CD4-positive, CD25-positive, alpha-beta regulatory T cell (primary cell): ENCODE measurements at regions not wholly inside any gene's neighbourhood (a gene's known extent, or its start where the extent isn't known, plus 50 kb on each side); places are given as distances from the start of the nearest gene placed in this dataset.

ENCODE experiments used
- ATAC-seq, 2 donors: fragments of 150-1000 bp; cut with Tn5 transposase; one replicate each; pipeline ENCODE4 v1.10.0; 2021; ENCODE audit warnings: low read depth in 2 of 2, moderate number of reproducible peaks in 2 of 2, moderate library complexity in 1 of 2
- DNase-seq, 3 donors: peaks; one replicate each; pipeline versions ENCODE4 v3.0.0 to v3.0.0-alpha.2; 2012 to 2022; ENCODE audit warnings: mixed read lengths in 1 of 3
- H3K27ac ChIP-seq: one replicate; pipeline ENCODE4 v1.7.0; 2013; ENCODE audit warnings: mild to moderate bottlenecking, low read length; ENCODE audit not compliant: insufficient read depth, poor library complexity, severe bottlenecking
- H3K27me3 ChIP-seq: one replicate; pipeline ENCODE4 v1.7.0; 2013; ENCODE audit warnings: low read length; ENCODE audit not compliant: control insufficient read depth, insufficient read depth
- H3K36me3 ChIP-seq: one replicate; pipeline ENCODE4 v1.7.0; 2013; ENCODE audit warnings: mild to moderate bottlenecking, low read length, moderate library complexity; ENCODE audit not compliant: control insufficient read depth, insufficient read depth
- H3K4me1 ChIP-seq: 2 replicates; pipeline ENCODE4 v1.7.0; 2013; ENCODE audit warnings: mild to moderate bottlenecking, low read length; ENCODE audit not compliant: insufficient read depth, control insufficient read depth, poor library complexity, severe bottlenecking
- H3K4me3 ChIP-seq: one replicate; pipeline ENCODE4 v1.7.0; 2013; ENCODE audit warnings: low read depth, mild to moderate bottlenecking, low read length, moderate library complexity
- H3K9me3 ChIP-seq, 2 experiments: 1 replicate in 1 of 2; 2 replicates in 1 of 2; pipeline ENCODE4 v1.7.0; 2013; ENCODE audit warnings: low read length in 2 of 2, mild to moderate bottlenecking in 1 of 2, moderate library complexity in 1 of 2; ENCODE audit not compliant: control insufficient read depth in 2 of 2
- H3K27ac Mint-ChIP-seq, 3 donors: one replicate each; pipeline ENCODE4 v1.8.0; 2020 to 2022; ENCODE audit warnings: mild to moderate bottlenecking in 3 of 3, mixed read lengths in 3 of 3, moderate library complexity in 2 of 3
- H3K27me3 Mint-ChIP-seq: one replicate; pipeline ENCODE4 v1.8.0; 2022; ENCODE audit warnings: mild to moderate bottlenecking, mixed read lengths
- H3K36me3 Mint-ChIP-seq: one replicate; pipeline ENCODE4 v1.8.0; 2020; ENCODE audit warnings: mixed read lengths
- H3K4me1 Mint-ChIP-seq, 4 donors: one replicate each; pipeline ENCODE4 v1.8.0; 2020 to 2022; ENCODE audit warnings: mixed read lengths in 4 of 4, mild to moderate bottlenecking in 1 of 4
- H3K4me3 Mint-ChIP-seq, 4 donors: one replicate each; pipeline ENCODE4 v1.8.0; 2020 to 2022; ENCODE audit warnings: mild to moderate bottlenecking in 4 of 4, mixed read lengths in 4 of 4, moderate library complexity in 3 of 4
- H3K9me3 Mint-ChIP-seq, 7 donors: one replicate each; pipeline ENCODE4 v1.8.0; 2020 to 2022; ENCODE audit warnings: mixed read lengths in 7 of 7, mild to moderate bottlenecking in 3 of 7, moderate library complexity in 2 of 7

- ATAC-seq (no peak), DNase-seq (no peak)
- peaks cover 10% of the 10 kb centered on the region for H3K27me3 Mint-ChIP-seq
- Histone ChIP-seq H3K4me1 (no peaks in the 10 kb centered on the region), H3K27me3 (no peaks in the 10 kb centered on the region), H3K36me3 (no peaks in the 10 kb centered on the region), H3K9me3 (no peaks in the 10 kb centered on the region), H3K4me3 (no peak overlapping the region), H3K27ac (no peak overlapping the region)
- no peak overlapping the region for H3K27ac Mint-ChIP-seq
- no peaks in the 10 kb centered on the region for H3K36me3 Mint-ChIP-seq
- H3K9me3 Mint-ChIP-seq = peaks cover 0 to 2% (median 0%) of the 10 kb centered on the region in 7 donors
- H3K4me3 Mint-ChIP-seq = no peak overlapping the region
- H3K4me1 Mint-ChIP-seq = peaks cover 0 to 3% (median 0%) of the 10 kb centered on the region in 4 donors
These were observed 139.0 kb downstream of the FAM43A start for GRCh38 chr3:194824701-194825111.

GRCh38 chr3:194826594-194826993, 140.9 kb downstream of the FAM43A start:
- H3K9me3 ChIP-seq = no peaks in the 10 kb centered on the region
- H3K4me1 ChIP-seq = no peaks in the 10 kb centered on the region
- no peak for DNase-seq
- no peaks in the 10 kb centered on the region for H3K27me3 ChIP-seq
- Mint-ChIP-seq H3K4me3 (no peak overlapping the region), H3K36me3 (no peaks in the 10 kb centered on the region), H3K27me3 (peaks cover 10% of the 10 kb centered on the region), H3K4me1 (peaks cover 0 to 3% (median 0%) of the 10 kb centered on the region in 4 donors), H3K27ac (no peak overlapping the region), H3K9me3 (peaks cover 0 to 2% (median 0%) of the 10 kb centered on the region in 7 donors)
- no peak overlapping the region for H3K4me3 ChIP-seq
- no peaks in the 10 kb centered on the region for H3K36me3 ChIP-seq
- no peak overlapping the region for H3K27ac ChIP-seq
- ATAC-seq = no peak

GRCh38 chr3:194827486-194827885, 141.8 kb downstream of the FAM43A start:
- no peaks in the 10 kb centered on the region for H3K36me3 Mint-ChIP-seq
- H3K4me3 Mint-ChIP-seq = no peak overlapping the region
- H3K9me3 Mint-ChIP-seq = peaks cover 0 to 2% (median 0%) of the 10 kb centered on the region in 7 donors
- H3K4me1 Mint-ChIP-seq = peaks cover 0 to 3% (median 0%) of the 10 kb centered on the region in 4 donors
- H3K27me3 ChIP-seq = no peaks in the 10 kb centered on the region
- H3K4me1 ChIP-seq = no peaks in the 10 kb centered on the region
- H3K9me3 ChIP-seq = no peaks in the 10 kb centered on the region
- H3K36me3 ChIP-seq = no peaks in the 10 kb centered on the region
- DNase-seq (no peak), ATAC-seq (no peak)
- H3K27ac ChIP-seq = no peak overlapping the region
- H3K4me3 ChIP-seq = no peak overlapping the region
- H3K27me3 Mint-ChIP-seq = peaks cover 10% of the 10 kb centered on the region
- H3K27ac Mint-ChIP-seq = no peak overlapping the region

- H3K36me3 Mint-ChIP-seq = no peaks in the 10 kb centered on the region
- Histone ChIP-seq H3K36me3 (no peaks in the 10 kb centered on the region), H3K27ac (no peak overlapping the region), H3K27me3 (no peaks in the 10 kb centered on the region), H3K9me3 (no peaks in the 10 kb centered on the region), H3K4me1 (no peaks in the 10 kb centered on the region), H3K4me3 (no peak overlapping the region)
- ATAC-seq (no peak), DNase-seq (no peak)
- H3K27me3 Mint-ChIP-seq = peaks cover 5% of the 10 kb centered on the region
- no peak overlapping the region for H3K4me3 Mint-ChIP-seq
- H3K9me3 Mint-ChIP-seq = peaks cover 0 to 2% (median 0%) of the 10 kb centered on the region in 7 donors
- H3K27ac Mint-ChIP-seq = no peak overlapping the region
- peaks cover 0 to 3% (median 0%) of the 10 kb centered on the region in 4 donors for H3K4me1 Mint-ChIP-seq
These were observed 142.4 kb downstream of the FAM43A start for GRCh38 chr3:194828116-194828515.

GRCh38 chr3:194828926-194829325, 143.2 kb downstream of the FAM43A start:
- Mint-ChIP-seq H3K4me3 (no peak overlapping the region), H3K27me3 (peaks cover 3% of the 10 kb centered on the region), H3K36me3 (no peaks in the 10 kb centered on the region), H3K9me3 (peaks cover 0 to 2% (median 0%) of the 10 kb centered on the region in 7 donors), H3K4me1 (no peaks in the 10 kb centered on the region), H3K27ac (no peak overlapping the region)
- ATAC-seq (no peak), DNase-seq (no peak)
- Histone ChIP-seq H3K27ac (no peak overlapping the region), H3K4me1 (no peaks in the 10 kb centered on the region), H3K27me3 (no peaks in the 10 kb centered on the region), H3K4me3 (no peak overlapping the region), H3K36me3 (no peaks in the 10 kb centered on the region), H3K9me3 (no peaks in the 10 kb centered on the region)

GRCh38 chr3:194830401-194830800, 144.7 kb downstream of the FAM43A start:
- DNase-seq (no peak), ATAC-seq (no peak)
- H3K9me3 ChIP-seq = no peaks in the 10 kb centered on the region
- H3K36me3 ChIP-seq = no peaks in the 10 kb centered on the region
- H3K36me3 Mint-ChIP-seq = no peaks in the 10 kb centered on the region
- no peaks in the 10 kb centered on the region for H3K4me1 Mint-ChIP-seq
- no peak overlapping the region for H3K4me3 ChIP-seq
- no peaks in the 10 kb centered on the region for H3K27me3 Mint-ChIP-seq
- no peak overlapping the region for H3K27ac ChIP-seq
- H3K27ac Mint-ChIP-seq = no peak overlapping the region
- no peaks in the 10 kb centered on the region for H3K4me1 ChIP-seq
- no peaks in the 10 kb centered on the region for H3K27me3 ChIP-seq
- no peak overlapping the region for H3K4me3 Mint-ChIP-seq
- H3K9me3 Mint-ChIP-seq = peaks cover 0 to 2% (median 0%) of the 10 kb centered on the region in 7 donors

GRCh38 chr3:194830978-194831377, 145.3 kb downstream of the FAM43A start:
- Mint-ChIP-seq H3K4me3 (no peak overlapping the region), H3K27me3 (no peaks in the 10 kb centered on the region), H3K9me3 (peaks cover 0 to 2% (median 0%) of the 10 kb centered on the region in 7 donors), H3K36me3 (no peaks in the 10 kb centered on the region), H3K27ac (no peak overlapping the region), H3K4me1 (no peaks in the 10 kb centered on the region)
- H3K27ac ChIP-seq = no peak overlapping the region
- no peak overlapping the region for H3K4me3 ChIP-seq
- ATAC-seq (no peak), DNase-seq (no peak)
- no peaks in the 10 kb centered on the region for H3K9me3 ChIP-seq
- no peaks in the 10 kb centered on the region for H3K36me3 ChIP-seq
- no peaks in the 10 kb centered on the region for H3K4me1 ChIP-seq
- H3K27me3 ChIP-seq = no peaks in the 10 kb centered on the region

- Mint-ChIP-seq H3K4me3 (no peak overlapping the region), H3K36me3 (no peaks in the 10 kb centered on the region), H3K4me1 (no peaks in the 10 kb centered on the region), H3K27ac (no peak overlapping the region), H3K27me3 (no peaks in the 10 kb centered on the region), H3K9me3 (peaks cover 0 to 2% (median 0%) of the 10 kb centered on the region in 7 donors)
- H3K9me3 ChIP-seq = no peaks in the 10 kb centered on the region
- ATAC-seq (no peak), DNase-seq (no peak)
- no peak overlapping the region for H3K4me3 ChIP-seq
- no peak overlapping the region for H3K27ac ChIP-seq
- no peaks in the 10 kb centered on the region for H3K27me3 ChIP-seq
- no peaks in the 10 kb centered on the region for H3K4me1 ChIP-seq
- H3K36me3 ChIP-seq = no peaks in the 10 kb centered on the region
These were observed 146.8 kb downstream of the FAM43A start for GRCh38 chr3:194832346-194833104.
